Prostate gland (tissue), 2 donors: ENCODE measurements at regions not wholly inside any gene's neighbourhood (a gene's known extent, or its start where the extent isn't known, plus 50 kb on each side); places are given as distances from the start of the nearest gene placed in this dataset.

Experiments
- CTCF ChIP-seq, 4 experiments: fragments of 200-600 bp in 2 of 4; fragments of 450-650 bp in 2 of 4; sonication (generic) in 2 of 4; IDR thresholded peaks; 1 replicate in 3 of 4; 2 replicates in 1 of 4; pipeline ENCODE4 v1.5.1; 2016 to 2019; ENCODE audit warnings: antibody characterized with exemption in 4 of 4, mild to moderate bottlenecking in 2 of 4, moderate library complexity in 2 of 4
- POLR2A ChIP-seq: fragments of 450-650 bp; IDR thresholded peaks from one replicate; pipeline ENCODE4 v1.6.1; 2016; ENCODE audit warnings: antibody characterized with exemption, mild to moderate bottlenecking
- POLR2AphosphoS5 ChIP-seq: sonication (generic); formaldehyde crosslinking; IDR thresholded peaks from one replicate; pipeline ENCODE4 v1.6.1; 2017; ENCODE audit warnings: antibody characterized with exemption

- no peak for TF ChIP-seq CTCF (IDR thresholded peaks at IDR 0.05)
- TF ChIP-seq POLR2A = no peak
- TF ChIP-seq POLR2AphosphoS5 = no peak
Observed at GRCh38 chrX:118187100-118187499, 70.5 kb upstream of the KLHL13 start.
